ENCODE measurements at regions not wholly inside any gene's neighbourhood (a gene's known extent, or its start where the extent isn't known, plus 50 kb on each side); places are given as distances from the start of the nearest gene placed in this dataset.
A peak's percentile ranks its signal among the peaks of the same experiment; 100 is the strongest.
"Not testable (repeated sequence)": the region's sequence is repeated elsewhere in the genome, so short reads cannot be mapped to it uniquely, and the experiment has no call there.

DNA sequence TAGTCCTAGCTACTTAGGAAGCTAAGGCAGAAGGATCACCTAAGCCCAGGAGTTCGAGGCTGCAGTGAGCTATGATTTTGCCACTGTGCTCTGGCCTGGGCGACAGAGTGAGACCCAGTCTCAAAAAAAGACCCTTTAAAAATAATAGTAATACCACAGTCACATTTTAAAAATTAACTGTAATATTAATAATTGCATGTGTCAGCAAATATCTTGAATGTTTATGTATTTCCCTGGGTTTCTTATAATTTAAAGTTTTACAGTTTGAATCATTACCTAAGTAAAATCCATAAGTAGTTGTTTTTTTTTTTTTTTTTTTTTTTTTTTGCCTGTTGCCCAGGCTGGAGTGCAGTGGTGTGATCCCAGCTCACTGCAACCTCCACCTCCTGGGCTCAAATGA is 69.2 kb downstream of the LYZL2 start:
- DNase-seq (ENCODE audit: low read depth in 2 of 2), result no peak

DNA sequence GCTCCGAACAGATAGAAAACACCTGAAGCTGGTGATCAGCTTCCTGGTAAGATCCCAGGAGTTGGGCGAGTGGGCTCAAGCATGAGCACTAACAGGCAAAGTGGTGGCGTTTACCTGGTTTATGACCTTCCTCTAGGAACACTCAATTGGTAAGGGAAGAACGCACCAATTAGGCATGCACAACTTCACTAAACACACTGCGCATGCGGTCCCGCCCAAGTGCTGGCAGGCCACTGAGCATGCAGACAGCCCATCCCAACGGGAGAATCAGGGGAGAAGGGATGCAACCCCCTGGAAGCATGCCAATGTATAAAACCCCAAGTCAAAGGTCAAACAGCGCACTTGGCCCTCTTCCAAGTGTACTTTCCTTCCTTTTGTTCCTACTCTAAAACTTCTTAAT is 70.4 kb downstream of the LYZL2 start:
- no peak for DNase-seq (ENCODE audit: low read depth in 2 of 2)

DNA sequence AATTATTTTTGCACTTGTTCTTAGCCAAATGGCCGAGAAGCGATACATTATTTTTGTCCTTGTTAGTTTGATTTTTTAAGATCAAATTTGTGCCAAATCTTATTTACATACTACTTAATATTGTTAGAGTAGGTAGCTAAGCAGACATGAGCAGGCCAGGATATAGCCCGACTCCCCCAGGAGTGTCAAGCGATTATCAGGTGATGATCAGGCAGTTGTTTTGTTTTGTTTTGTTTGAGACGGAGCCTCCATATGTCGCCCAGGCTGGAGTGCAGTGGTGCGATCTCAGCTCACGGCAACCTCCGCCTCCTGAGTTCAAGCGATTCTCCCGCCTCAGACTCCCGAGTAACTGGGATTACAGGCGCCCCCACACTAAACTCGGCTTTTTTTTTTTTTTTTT is 71.1 kb downstream of the LYZL2 start:
- no peak for DNase-seq (ENCODE audit: low read depth in 2 of 2)

DNA sequence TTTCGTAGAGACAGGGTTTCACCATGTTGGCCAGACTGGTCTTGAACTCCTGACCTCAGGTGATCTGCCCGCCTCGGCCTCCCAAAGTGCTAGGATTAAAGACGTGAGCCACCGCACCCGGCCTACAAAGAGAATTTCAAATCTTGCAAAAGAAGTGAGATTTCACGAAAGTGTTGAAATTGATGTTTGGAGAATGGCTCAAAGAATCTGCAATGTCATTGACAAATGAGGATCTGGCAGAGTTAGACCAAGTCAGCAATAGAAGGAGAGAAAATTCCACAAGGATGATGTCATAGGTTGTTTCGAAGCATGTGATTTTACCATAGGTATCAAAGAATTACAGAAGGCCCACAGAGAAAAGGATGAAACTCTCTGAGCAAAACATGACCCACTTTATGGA is 71.7 kb downstream of the LYZL2 start:
- DNase-seq (ENCODE audit: low read depth in 2 of 2), result no peak

DNA sequence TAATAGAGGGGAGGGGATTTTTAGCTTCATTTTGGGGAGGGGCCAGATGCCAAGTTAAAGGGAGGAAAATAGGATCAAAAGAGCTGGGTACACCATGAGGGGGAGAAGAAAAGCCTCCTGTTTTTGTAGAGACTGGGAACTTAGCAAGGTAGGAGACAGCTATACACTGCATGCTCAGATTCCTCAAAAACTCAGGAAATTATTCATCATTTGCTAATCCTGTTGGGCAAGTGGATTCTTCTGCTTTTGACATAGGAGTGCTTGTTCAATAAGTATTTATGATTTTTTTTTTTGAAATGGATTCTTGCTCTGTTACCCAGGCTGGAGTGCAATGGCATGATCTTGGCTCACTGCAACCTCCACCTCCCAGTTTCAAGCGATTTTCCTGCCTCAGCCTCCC is 73.4 kb downstream of the LYZL2 start:
- DNase-seq (ENCODE audit: low read depth in 2 of 2), result no peak

DNA sequence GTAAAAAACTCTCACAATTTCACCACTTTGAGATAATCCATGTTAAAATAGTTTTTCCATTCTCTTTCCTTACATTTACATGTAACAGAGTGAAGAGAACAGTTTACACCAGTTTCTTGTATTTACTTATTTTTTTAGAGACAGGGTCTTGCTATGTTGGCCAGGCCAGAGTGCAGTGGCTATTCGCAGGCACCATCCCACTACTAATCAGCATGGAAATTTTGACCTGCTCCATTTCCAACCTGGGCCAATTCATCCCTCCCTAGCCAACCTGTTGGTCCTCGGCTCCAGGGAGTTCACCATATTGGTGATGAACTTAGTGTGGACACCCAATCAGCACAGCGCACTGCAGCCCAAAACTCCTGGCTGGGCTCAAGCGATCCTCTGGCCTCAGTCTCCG is 74.1 kb downstream of the LYZL2 start:
- no peak for DNase-seq (ENCODE audit: low read depth in 2 of 2)

DNA sequence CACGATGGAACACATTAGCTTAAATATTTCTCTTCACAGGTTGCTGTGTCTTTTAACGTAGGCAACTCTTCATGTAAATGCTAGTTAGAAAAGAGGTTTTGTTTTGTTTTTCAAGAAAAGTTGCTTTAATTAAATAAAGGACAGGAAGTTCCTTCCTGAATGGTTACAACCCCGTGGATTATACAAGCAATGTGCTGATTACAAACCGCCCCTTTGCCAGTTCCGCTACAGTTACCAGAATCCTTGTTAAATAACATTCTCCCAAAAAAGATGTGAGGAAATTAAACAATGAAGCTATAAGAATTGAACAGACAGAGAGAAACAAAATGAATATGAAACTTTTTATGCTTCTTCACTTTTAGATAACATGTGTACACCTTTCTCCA is 75.1 kb downstream of the LYZL2 start:
- DNase-seq (ENCODE audit: low read depth in 2 of 2), result no peak

DNA sequence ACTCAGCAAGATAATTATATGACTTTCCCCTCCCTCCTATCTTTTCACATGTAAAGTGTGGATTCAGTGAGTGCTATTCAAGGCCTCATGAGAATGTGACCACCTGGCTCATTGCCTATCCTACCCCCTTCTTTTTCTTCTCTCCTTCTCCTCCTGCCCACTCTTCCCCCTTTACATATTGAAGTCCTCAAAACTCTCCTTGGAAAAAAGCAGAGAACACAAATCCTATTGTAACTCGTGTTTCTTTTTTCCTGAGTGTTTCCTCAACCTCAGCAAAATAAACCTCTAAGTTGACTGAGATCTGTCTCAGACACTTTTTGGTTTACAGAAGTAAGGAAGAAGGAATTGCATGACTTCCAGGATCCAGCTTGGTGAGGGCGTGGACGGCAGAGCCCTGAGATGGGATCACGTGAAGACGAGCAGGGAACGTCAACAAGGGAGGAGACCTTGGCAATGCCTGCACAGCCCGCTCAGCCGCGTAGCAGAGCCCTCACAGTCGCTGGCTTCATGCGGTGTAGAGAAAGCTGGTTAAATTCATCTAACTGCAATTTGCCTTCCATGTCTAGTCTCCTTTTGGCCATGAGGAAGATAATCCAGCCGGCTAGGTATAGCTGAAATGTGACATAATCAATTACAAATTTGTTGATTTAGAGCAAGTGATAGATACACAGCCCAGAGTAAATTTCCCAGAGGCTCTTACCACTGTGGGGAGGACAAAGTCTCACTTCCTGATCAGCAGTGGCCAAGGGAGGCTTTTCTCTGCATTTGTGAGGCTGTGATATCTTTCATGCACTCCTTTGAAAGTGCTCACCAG is 75.7 kb downstream of the LYZL2 start:
- peak in 1 of 2 donors; percentile 55 for DNase-seq (ENCODE audit: low read depth in 2 of 2)

DNA sequence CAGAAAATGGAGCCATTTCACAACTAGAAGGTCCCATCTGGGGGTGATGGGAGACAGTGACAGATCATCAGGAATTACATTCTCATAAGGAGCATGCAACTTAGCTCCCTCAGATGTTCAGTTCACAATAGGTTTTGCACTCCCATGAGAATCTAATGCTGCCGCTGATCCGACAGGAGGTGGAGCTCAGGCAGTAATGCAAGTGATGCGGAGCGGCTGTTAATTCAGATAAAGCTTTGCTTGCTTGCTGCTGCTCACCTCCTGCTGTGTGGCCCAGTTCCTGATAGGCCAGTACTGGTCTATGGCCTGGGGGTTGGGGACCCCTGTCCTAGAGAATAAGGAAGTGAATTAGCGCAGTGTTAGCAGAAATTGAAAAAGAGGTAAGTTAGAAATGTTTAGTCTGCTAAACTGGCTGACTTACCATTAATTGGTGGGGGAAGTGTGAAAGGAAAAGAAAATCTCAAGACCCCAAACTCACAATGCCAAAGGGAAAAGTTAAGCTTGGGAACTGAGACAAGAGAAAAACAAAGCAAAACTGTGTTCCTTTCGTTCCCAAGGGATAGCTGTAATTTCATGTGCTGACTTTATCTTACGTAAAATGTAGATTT is 76.4 kb downstream of the LYZL2 start:
- no peak for DNase-seq (ENCODE audit: low read depth in 2 of 2)

DNA sequence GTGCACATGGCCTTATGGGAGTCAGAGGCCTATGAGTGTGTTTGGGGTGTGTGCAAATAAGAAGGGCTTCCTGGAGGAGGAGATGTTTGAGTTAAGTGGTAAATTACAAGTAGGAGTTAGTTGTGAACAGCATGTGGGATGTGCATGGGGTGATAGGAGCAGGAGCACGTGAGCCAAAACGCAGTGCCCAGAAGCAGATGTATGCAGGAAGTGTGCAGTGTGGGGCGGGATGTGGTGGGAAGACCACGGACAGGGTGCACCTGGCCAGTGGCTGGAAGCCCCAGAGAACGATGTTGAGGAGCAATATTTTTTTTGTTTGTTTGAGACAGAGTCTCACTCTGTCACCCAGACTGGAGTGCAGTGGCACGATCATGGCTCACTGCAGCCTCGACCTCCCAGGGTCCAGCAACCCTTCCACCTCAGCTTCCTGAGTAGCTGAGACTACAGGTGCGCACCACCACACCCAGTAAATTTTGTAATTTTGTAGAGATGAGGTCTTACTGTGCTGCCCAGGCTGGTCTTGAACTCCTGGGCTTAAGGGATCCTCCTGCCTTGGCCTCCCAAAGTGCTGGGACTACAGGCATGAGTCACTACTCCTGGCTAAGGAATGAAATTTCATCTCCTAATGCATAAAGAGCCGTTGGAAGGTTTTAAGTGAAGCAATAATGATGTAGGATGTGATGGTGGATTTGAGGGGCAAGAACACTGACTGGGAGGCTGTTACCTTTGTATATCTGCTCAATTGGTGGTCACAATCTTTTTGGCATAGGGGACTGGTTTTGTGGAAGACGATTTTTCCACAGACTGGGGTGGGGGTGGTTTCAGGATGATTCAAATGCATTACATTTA is 78.4 kb downstream of the LYZL2 start:
- DNase-seq (ENCODE audit: low read depth in 2 of 2), result no peak

DNA sequence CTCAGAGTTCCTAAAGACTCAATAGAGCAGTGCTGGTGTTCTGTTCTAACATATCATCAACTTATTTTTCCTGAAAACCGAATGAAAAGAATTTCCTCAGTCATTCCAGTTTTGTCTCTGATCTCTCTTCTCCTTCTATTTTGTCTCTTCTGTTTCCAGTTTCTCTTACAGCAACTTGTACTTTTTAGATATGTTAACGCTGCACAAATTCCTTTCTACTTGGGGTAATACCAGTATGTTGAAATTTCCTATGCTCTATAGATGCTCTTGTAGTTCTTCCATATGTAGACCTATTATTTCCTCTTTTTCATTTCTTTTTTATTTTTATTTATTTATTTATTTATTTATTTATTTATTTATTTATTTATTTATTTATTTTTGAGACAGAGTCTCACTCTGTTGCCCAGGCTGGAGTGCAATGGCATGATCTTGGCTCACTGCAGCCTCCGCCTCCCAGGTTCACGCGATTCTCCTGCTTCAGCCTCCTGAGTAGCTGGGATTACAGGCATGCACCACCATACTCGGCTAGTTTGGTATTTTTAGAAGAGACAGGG is 80.3 kb downstream of the LYZL2 start:
- not testable (repeated sequence) for DNase-seq (ENCODE audit: low read depth in 2 of 2)

DNA sequence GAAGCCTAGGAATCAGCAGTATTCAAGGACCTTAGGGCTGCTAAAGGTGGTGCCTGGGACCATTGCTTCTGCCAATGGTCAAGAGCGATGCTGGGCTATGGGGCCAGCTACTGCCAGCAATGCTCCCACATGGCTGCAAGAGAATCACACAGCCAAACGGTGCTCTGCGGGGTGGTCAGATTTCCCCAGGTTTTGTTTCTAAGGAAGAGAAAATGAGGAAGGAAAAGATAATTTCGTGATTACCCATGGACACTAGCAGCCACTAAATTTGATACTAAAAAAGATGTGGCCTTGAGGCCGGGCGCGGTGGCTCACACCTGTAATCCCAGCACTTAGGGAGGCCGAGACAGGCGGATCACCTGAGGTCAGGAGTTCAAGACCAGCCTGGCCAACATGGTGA is 83.0 kb downstream of the LYZL2 start:
- no peak for DNase-seq (ENCODE audit: low read depth in 2 of 2)

DNA sequence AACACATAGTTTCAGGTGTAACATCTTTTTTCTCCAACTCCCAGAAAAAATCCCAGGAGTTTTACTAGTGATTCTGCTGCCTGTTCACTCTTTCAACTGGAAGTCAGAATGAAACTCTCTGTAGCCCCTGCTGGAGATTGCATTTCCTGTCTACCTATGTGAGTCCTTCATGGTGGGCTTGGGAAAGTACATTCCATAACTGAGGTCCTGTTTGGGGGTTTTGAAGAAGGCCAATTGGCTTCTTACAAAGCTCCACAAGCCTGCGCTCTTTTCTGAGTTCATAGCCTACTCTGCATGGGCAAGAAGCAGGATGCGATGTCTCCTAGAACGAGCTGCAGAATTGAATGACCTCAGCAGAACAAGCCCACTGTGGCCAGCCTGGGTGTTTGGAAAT is 86.7 kb downstream of the LYZL2 start:
- DNase-seq (ENCODE audit: low read depth in 2 of 2), result no peak

DNA sequence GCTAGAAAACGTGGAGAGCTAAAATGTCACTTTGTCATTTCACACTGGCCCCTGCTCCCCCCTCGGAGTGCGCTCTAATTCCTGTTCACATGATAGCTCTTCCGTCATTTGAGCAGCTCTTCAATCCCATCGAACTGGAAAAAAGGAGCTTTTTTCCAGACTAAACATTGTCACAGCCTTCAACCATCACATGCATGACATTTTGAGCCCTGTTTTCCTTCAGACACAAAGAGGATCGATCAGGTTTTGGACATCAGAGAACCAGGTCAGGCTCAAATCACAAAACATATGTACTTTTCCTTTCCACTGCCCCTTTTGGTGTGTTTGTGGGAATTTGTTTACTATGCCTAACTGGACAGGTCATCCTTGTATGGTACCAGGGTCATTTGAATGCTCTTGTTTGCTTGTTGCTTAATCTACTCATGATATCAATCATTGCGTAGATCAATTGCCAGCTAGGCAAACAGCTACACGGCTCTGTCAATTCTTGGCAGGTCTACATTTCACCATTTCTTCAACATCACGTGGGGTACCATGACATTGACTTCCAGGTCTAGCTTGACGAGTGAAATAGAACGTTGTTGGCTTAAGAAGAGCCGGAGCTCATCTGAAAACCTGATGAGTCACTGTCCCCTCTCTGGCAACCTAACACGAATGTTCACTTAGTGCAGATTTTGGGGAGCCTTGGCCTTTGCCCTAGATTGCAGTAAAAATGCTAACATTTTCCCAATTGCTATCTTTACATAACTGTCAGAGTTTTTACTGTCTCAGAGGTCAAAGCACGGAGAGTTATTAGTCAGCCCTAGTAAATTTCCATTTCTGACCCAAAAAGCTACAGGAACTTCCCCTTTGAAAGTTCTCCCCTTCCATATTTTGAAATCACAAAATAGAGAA is 87.3 kb downstream of the LYZL2 start:
- DNase-seq (ENCODE audit: low read depth in 2 of 2), result no peak

DNA sequence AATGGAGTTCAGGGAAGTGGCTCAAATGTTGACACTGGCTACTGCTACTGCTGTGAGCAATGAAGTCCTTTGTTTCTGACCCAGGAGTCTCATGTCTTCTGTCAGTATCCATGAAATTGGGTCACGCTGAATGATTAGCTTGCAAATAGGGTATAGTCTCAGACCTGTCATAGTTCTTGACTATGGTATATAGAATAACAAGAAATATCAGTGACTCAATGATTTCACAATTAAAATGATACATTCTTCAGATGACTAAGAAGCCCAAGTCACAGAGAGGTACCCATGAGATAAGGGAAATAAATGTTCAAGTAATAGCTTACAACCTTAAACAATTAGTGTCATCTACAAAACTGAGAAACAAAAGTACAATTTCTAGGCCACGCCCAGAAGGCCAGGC is 89.3 kb downstream of the LYZL2 start:
- no peak for DNase-seq (ENCODE audit: low read depth in 2 of 2)

DNA sequence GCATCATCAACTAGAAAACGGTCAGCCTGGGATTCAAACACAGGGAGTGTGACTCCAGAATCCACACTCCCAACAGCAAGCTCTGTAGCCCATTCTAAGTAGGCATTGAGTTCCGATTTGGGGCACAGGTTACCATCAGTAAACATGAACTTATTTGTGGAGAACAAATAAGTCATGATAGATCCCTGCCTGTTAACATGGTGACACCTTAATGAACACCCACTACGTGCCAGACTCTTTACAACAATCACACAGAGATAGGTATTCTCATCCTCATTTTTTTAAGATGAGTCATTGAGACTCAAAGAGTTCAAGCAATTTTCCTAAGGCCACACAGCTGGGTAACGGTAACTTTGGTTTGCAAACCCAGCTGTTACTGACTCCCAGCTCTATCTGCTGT is 91.5 kb downstream of the LYZL2 start:
- DNase-seq (ENCODE audit: low read depth in 2 of 2), result peak in 1 of 2 donors; percentile 29

DNA sequence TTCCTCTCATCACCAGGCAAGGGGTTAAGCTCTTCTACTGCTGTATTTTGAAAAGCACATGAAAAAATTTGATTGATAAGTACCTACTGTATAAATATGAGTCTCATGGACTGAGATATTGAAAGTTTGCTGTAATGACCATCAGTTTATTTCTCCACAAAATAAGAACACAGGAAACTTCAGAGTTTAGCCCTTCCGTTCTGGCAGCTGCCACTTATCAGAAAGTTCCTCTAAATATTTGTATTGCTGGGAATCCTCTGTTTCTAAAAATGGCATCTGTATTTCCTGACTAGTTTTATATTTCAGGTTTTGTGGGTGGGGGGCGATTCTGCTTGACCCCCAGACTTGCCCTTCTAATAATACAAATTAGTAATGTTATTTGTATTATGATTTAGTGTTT is 92.0 kb downstream of the LYZL2 start:
- DNase-seq (ENCODE audit: low read depth in 2 of 2), result peak in 1 of 2 donors; percentile 44

DNA sequence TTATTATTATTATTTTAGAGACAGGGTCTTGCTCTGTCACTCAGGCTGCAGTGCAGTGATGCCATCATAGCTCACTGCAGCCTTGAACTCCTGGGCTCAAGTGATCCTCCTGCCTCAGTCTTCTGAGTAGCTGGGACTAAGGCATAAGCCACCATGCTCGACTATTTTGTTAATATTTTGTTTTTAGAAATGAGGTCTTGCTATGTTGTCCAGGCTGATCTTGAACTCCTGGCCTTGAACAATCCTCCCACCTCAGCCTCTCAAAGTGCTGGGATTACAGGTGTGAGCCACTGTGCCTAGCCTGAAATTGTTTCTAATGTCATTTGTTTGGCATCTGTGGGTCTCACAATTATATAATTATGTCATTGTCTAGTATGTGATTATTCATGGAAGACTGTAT is 92.4 kb downstream of the LYZL2 start:
- not testable (repeated sequence) for DNase-seq (ENCODE audit: low read depth in 2 of 2)

DNA sequence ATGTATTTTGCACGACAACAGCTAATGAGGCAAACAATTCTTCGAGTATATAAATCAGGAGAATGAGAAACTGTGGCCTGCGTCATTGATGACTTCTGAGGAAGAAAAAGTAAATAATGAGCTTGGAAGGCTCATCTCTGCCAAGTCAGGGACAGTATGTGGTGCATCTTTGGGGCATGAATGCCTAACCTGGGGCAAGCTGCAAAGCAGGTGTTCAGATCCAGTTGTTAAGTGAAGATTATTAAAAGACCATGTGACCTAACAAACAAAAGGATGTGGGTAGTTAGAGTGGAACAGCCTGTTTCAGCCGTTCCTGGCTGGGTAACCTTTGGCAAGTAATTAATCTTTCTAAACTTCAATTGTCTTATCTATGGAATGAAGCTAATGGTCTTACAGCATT is 93.0 kb downstream of the LYZL2 start:
- DNase-seq (ENCODE audit: low read depth in 2 of 2), result no peak

DNA sequence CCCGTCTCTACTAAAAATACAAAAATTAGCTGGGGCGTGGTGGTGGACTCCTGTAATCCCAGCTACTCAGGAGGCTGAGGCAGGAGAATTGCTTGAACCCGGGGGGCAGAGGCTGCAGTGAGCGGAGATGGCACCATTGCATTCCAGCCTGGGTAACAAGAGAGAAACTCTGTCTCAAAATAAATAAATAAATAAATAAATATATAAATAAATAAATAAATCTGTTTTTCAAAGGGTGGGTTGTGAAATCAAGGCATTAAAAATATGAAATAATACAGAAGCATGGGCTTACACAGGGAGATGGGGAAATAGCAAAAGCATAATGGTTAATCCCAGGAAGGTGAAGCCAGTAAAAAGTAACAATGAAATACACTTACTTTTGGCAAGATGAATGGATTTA is 93.9 kb downstream of the LYZL2 start:
- no peak for DNase-seq (ENCODE audit: low read depth in 2 of 2)

DNA sequence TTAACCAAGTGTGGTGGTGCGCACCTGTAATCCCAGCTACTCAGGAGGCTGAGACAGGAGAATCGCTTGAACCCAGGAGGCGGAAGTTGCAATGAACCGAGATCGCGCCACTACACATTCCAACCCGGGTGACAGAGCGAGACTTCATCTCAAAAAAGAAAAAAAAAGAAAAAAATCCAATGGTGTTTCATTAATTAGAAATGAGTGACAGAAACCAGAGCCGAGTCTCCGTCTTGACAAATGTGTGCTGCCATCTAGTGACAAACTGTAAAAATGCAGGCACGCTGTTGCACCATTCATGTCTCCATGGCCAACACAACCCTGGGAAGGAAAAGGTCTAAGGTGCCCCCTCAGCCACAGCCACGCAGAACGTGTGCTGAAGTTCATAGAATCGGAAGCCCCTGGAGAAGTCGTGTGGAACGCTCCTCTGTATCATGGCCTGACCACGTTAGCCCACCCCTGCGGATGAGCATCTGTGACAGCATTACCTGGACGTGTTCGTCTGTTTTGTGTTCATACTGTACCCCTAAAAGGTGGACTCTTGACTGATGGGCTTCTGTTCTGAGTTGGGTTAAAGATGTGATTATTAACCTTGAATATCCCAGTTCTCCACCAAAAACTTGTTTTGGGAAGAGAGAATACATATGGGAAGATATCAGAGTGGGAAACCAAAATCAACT is 94.9 kb downstream of the LYZL2 start:
- peak; percentile 73 to 78 for DNase-seq (ENCODE audit: low read depth in 2 of 2)

All from dermis microvascular lymphatic vessel endothelial cell (primary cell).